ENCODE measurements at regions not wholly inside any gene's neighbourhood (a gene's known extent, or its start where the extent isn't known, plus 50 kb on each side); places are given as distances from the start of the nearest gene placed in this dataset.

- TF ChIP-seq CTCF (conservative IDR thresholded peaks at IDR 0.05 in 1 of 2, IDR thresholded peaks at IDR 0.05 in 1 of 2; ENCODE audit: low read depth in 1 of 2, low read length in 2 of 2) (no peak), EZH2 (IDR thresholded peaks at IDR 0.05; ENCODE audit: low read length, missing control alignments) (no peak)
Observed at GRCh38 chr5:3098821-3099220, 347.3 kb upstream of the IRX2 start.
